HG03159 (cell line): ENCODE measurements at regions not wholly inside any gene's neighbourhood (a gene's known extent, or its start where the extent isn't known, plus 50 kb on each side); places are given as distances from the start of the nearest gene placed in this dataset.

Experiments
- ATAC-seq: cut with Tn5 transposase; IDR thresholded peaks from one replicate; pipeline ENCODE4 v1.9.1; 2021; ENCODE audit warnings: mild to moderate bottlenecking, moderate library complexity; ENCODE audit not compliant: unreplicated experiment

DNA sequence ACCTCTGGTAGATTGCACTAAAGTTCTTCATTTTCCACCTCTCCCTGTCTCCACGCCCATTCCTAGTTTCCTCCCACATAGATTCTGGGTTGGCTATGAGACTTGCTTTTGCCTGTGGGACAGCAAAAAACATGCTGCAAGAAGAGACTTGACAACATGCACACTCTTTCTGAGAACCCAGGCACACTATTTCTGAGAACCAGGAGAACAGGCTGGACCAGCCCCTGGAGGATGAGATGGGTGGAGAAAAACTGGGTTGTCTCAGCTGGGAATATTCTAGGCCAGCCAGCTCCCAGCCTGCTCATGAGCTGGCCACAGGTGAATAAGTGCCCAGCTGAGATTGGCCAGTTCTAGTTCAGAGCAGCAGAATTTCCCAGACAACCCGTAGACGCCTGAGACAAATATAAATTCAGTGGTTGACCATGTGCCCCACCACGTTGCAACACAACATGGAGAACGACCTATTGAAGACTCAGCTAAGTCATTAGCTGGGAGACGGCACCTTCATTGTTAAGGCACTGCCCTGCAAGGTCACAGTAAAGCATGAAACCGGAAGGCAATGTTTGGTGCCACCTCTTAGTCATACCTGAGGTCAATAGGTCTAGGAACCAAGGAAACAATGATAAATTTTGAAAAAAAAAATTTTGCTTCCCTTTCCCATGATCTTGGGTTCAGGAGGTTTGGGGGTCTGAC is 92.7 kb upstream of the AKR1E2 start:
- ATAC-seq, result no peak

DNA sequence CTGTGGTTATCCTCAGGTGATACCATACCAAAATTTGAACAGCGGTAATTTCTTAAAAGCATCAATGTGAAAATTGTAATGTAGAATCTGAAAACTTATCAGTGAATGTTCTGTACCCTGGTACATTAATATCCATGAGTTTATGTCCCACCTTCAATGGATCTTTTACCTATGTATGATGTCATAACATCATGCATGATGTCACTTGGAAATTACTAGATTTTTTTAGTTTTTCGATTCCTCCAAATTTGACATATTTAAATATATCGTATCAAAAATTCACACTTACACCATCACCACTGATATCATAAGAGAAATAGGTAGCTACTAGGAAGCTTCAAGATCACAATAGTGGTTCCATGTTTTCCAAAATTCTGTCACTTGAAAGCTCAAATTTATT is 95.0 kb upstream of the AKR1E2 start:
- no peak for ATAC-seq

DNA sequence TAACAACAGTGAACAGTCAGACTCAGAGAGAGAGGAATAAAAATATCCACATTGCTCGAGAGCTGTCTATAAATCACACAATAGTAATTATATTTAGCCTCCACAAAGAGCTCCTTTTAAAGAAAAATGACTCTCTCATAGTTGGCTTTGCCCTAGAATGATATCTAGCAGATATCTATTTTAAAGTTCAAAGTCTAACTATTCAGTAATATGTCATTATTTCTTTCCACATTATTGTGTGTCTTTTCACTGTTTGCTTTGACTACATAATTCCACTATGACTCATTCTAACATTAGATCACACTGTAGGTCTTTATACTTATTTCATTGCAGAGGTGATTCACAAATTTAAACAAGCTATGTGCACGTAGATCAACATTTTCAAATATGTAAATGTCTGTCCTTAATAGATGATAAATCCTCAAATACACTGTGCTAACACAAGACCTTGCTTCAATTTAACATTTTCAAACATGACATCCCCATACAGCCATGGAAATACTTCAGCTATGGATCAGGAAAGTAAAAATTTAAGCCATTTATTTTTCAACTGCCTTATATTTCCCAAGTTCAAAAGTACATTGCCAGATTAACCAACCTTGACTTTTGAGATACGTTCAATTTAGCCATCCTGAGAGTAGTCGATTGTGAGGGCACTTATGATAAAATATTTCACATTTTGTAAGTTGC is 99.9 kb upstream of the AKR1E2 start:
- no peak for ATAC-seq

DNA sequence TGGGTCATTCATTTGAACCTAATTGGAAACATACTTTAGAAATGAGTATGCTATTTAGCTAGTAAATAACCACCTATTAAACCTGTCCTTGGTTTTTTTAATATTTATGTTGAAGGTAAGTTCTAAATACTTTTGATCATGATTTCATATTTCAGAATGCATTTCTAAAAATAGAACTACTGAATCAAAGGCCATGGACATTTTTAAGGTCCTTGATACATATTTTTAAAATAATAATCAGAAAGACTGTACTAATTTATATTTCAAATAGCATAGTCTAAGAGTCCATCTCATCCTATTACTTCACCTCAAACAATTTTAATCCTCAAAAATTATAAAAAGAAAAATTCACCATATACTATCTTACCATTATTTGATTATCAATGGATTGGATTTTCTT is 102.1 kb upstream of the AKR1E2 start:
- no peak for ATAC-seq

DNA sequence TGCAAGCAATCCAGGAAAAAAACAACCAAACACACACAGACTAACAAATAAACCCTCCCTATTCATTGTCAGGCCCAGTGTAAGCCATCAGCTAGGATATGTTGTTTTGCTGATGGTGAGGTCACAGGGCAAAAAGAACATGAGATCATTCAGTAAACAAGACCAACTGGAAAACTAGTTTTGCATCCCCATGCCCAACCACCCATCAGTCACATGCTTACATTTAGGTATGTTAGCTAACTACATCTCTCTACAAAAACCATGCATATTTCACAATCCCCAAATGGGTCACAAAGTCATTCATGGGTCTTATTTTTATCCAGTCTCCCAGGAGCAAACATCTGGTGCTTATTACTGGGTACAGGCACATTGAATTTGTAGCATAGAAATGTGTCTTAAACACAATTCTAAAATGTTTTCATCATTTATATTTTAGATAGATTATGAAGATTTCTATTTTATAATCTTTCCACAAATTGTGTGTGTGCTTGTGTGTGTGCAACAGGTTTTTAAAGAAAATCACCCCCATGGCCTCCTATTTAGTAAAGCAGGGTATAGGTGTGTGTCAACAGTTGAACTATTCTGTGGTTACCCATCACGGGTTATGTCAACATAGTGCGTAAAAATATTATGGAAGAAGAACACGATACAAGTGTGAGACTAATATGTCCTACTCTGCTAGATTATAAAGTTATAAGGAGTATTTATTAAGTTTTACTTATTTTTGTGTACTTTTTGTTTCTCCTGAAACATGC is 103.8 kb upstream of the AKR1E2 start:
- ATAC-seq, result no peak

DNA sequence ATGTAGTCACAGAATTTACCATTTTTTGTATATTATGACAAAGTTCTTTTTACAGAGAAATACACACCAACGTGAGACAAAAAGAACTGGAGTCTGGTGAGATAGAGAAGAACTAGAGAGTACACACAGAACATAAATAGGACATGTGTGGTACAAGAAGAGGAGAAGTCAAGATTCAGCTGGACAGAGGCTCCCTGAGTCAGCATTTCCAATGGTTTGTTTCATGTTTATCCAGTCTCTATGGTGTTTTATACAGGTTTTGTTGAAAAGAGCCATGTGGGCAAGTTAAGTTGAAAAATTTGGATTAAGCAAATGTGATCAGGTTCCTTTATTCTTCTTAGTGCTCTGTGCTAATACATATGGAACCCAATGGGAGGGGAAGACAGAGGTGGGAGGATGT is 105.5 kb upstream of the AKR1E2 start:
- no peak for ATAC-seq

DNA sequence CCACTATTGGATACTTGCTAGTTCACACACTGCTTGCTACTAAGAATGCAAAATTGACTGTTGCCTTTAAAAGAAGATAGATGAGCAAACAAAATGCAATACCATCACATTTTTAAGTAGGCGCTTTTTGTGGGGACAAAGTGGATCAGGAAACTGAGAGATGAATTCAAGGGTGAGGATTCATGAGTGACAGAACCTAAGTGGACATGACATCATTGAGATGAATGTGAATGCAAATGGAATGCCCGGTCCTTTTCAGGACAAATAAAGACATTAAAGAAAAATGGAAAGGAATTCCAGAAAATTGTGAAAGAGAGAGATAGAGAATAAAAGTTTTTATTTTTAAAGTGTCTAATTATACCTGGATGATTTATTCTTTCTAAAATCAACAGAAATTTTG is 106.3 kb upstream of the AKR1E2 start:
- ATAC-seq, result no peak

- no peak for ATAC-seq
These were observed 107.0 kb upstream of the AKR1E2 start for GRCh38 chr10:4719036-4719435.

- ATAC-seq, result no peak
These were observed 107.5 kb upstream of the AKR1E2 start for GRCh38 chr10:4718544-4718943.

GRCh38 chr10:4717670-4718069 is 108.3 kb upstream of the AKR1E2 start:
- no peak for ATAC-seq

- no peak for ATAC-seq
These were observed 115.1 kb upstream of the AKR1E2 start for GRCh38 chr10:4710858-4711257.

DNA sequence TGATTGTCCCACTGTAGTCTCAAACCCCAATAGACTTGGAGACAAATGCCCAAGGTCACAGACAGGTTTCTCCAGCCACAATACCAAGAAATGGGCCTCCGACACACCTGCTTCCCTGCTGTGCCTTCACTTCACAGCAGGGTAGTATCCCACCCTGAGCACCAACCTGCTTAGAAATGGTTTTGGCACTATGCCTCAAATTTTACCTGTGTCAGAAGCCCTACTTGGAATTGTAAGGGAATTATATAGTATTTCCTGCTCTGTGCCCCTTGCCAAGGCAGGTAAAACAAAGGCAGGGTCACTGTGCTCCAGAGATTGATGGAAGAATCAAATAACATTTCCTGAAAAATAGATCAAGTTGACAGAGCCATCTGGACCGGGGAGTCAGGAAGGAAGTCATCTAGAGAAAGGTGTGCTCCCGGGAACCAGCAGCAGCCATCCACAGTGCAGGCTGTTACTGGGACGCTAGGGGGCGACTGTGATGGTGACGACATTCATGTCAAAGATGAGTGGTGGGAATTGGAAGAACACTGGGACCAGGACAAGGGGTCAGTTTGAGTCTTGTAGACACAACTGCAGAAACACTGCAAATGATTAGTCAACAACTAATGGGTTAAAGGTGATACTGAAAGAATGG is 117.8 kb upstream of the AKR1E2 start:
- peak; percentile 54 for ATAC-seq

GRCh38 chr10:4707221-4707620 is 118.8 kb upstream of the AKR1E2 start:
- ATAC-seq, result no peak

DNA sequence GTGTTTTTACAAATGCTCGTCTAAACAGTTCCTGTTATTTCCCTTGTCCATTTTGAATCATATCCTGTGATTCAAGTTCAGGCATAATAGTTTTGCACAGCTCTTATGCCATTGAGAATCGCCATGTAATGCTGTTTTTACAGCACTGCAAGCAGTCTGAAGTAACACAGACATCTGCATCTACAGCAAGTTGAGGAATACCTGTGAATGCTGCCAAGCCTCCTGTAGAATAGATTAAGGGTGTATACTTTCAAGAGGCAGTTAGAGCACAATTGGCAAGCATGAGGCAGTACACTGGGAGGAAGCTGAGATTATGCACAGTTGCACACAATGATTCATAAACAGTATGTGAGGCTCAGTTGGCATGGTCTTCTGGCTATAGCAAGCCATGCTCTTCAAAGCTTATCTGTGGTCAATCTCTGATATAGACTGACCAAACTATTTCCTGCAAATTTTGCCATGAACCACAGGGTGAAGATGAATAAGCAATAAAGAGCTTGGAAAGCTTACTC is 121.9 kb upstream of the AKR1E2 start:
- ATAC-seq, result no peak

DNA sequence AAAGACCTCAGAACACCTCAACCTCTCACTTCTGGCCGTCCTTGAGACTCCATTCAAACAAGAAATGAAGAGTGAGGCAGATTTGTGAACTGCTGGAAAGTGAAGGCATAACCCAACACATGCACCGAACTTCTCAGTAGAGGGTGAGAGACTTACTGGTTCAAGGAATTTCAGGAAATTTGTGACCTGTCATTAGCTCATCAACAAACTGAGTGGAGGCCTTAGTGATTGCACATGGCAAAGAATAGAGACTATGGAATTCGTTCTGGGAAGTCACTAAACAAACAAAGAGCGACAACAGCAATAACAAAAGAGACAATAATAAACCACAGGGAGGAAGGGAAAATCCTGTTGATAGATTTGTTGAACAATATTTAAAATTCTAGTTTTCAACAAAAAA is 125.0 kb upstream of the AKR1E2 start:
- ATAC-seq, result no peak

GRCh38 chr10:4699950-4700730 is 125.9 kb upstream of the AKR1E2 start:
- no peak for ATAC-seq

GRCh38 chr10:4698075-4698474 is 127.9 kb upstream of the AKR1E2 start:
- ATAC-seq, result no peak

GRCh38 chr10:4696186-4696585 is 129.8 kb upstream of the AKR1E2 start:
- no peak for ATAC-seq

- no peak for ATAC-seq
These were observed 132.0 kb upstream of the AKR1E2 start for GRCh38 chr10:4693967-4694366.

DNA sequence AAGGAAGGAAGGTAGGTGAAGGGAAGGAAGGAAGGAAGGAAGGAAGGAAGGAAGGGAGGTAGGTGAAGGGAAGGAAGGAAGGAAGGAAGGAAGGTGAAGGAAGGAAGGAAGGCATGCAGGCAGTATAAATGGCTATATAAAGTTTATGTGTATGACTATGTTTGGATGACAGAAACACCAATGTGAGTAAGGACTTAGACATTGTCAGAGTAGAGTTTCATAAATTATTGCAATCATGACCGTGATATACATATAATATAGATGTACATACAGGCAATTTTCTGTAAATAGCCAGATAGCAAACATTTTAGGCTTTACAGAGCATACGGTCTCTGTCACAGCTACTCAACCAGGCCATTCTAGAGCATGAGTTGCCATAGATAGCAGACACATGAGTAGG is 133.8 kb upstream of the AKR1E2 start:
- ATAC-seq, result no peak

- no peak for ATAC-seq
These were observed 134.2 kb upstream of the AKR1E2 start for GRCh38 chr10:4691776-4692175.
